Breast epithelium (tissue), 3 donors: ENCODE measurements at regions not wholly inside any gene's neighbourhood (a gene's known extent, or its start where the extent isn't known, plus 50 kb on each side); places are given as distances from the start of the nearest gene placed in this dataset.

Experiments used
- CTCF ChIP-seq, 3 donors: fragments of 450-650 bp; IDR thresholded peaks; one replicate each; pipeline ENCODE4 v1.5.1; 2016 to 2017; ENCODE audit warnings: antibody characterized with exemption in 3 of 3, mild to moderate bottlenecking in 3 of 3, moderate library complexity in 3 of 3
- POLR2AphosphoS5 ChIP-seq, 3 donors: sonication (generic); formaldehyde crosslinking; IDR thresholded peaks; one replicate each; pipeline ENCODE4 v1.6.1; 2017; ENCODE audit warnings: antibody characterized with exemption in 3 of 3

- no peak for TF ChIP-seq POLR2AphosphoS5 (IDR thresholded peaks at IDR 0.05)
- TF ChIP-seq CTCF (IDR thresholded peaks at IDR 0.05), result no peak
These were observed 215.2 kb downstream of the LMBRD1 start for GRCh38 chr6:69581581-69581980.
